ENCODE measurements at regions not wholly inside any gene's neighbourhood (a gene's known extent, or its start where the extent isn't known, plus 50 kb on each side); places are given as distances from the start of the nearest gene placed in this dataset.
"Not testable (repeated sequence)": the region's sequence is repeated elsewhere in the genome, so short reads cannot be mapped to it uniquely, and the experiment has no call there.

- no peak for DNase-seq
Measured at GRCh38 chr7:45413419-45413818, 160.7 kb upstream of the ADCY1 start.

GRCh38 chr7:45414226-45414625, 159.9 kb upstream of the ADCY1 start:
- no peak for DNase-seq

GRCh38 chr7:45415265-45415664, 158.9 kb upstream of the ADCY1 start:
- DNase-seq, result no peak

GRCh38 chr7:45416846-45417245, 157.3 kb upstream of the ADCY1 start:
- DNase-seq, result no peak

DNA sequence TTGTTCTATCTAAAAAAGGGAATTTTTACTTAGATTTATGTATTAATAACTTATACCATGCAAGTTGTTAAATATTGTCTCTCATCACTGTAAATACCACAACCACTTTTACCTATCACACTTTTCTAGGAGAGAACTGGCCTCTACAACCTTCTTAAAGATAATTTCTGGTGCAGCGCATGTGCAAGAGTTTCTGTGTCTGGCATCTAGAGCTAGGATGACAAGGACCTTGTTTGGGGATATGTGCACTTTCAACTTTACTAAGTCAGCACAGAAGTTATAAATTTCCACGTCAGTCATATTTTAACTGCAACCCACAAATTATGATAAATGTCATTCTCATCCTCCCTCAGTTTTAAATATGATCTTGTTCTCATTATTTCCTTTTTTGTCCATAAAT, 156.9 kb upstream of the ADCY1 start:
- DNase-seq, result no peak

- DNase-seq, result no peak
Measured at GRCh38 chr7:45417735-45418134, 156.4 kb upstream of the ADCY1 start.

DNA sequence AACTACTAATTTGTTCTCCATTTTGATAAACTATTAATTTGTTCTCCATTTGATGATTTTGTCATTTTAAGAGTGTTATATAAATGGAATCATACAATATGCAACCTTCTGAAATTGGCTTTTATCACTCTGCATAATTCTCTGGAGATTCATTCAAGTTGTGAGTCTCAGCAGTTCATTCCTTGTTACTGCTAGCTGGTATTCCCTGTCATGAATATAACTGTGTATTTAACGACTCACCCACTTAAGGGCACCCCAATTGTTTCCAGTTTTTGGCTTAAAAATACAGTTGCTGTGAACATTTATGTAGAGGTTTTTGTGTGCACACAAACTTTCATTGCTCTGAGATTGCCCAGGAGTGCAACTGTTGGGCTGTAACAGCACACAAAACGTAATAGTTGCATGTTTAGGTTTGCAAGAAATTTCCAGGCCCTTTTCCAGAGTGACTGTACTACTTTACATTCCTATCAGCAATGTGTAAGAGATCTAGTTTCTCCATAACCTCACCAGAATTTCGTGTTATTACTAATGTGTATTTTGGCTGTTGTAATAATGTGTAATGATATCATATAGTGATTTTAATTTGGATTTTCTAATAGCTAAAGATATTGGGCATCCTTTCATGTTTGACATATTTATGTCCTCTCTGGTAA, 153.2 kb upstream of the ADCY1 start:
- DNase-seq, result no peak

GRCh38 chr7:45421806-45422205, 152.4 kb upstream of the ADCY1 start:
- DNase-seq, result no peak

GRCh38 chr7:45430397-45430796, 143.8 kb upstream of the ADCY1 start:
- no peak for DNase-seq

GRCh38 chr7:45434167-45434784, 139.9 kb upstream of the ADCY1 start:
- DNase-seq, result no peak

GRCh38 chr7:45435131-45435530, 139.0 kb upstream of the ADCY1 start:
- no peak for DNase-seq

- no peak for DNase-seq
Measured at GRCh38 chr7:45435846-45436245, 138.3 kb upstream of the ADCY1 start.

DNA sequence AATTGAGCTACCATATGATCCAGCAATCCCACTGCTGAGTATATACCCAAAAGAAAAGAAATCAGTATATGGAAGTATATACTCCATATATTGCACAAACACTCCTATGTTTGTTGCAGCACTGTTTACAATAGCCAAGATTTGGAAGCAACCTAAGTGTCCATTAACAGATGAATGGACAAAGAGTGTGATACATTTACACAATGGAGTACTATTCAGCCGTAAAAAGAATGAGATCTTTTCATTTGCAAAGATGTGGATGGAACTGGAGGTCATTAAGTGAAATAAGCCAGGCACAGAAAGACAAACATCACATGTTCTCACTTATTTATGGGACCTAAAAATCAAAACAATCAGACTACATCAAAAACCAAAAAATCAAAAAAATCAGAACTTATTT, 133.4 kb upstream of the ADCY1 start:
- not testable (repeated sequence) for DNase-seq

DNA sequence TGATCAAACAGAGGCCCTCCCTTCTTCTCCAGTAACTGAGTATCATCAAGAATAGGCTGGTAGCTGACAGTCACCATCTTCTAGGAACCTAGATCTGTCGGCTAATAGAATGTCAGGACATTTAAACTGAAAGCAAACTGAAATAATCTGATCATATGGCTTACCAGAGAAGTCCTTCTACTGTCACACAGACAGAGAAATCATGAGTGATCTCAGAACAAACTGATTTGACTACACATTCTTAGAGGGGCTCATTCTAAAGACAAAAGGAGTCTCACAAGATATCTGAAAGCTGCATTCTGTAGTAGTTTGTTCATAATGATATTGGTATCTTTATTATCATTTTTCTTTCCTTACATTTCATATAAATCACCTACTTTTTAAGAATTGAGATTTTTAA, 130.9 kb upstream of the ADCY1 start:
- no peak for DNase-seq

DNA sequence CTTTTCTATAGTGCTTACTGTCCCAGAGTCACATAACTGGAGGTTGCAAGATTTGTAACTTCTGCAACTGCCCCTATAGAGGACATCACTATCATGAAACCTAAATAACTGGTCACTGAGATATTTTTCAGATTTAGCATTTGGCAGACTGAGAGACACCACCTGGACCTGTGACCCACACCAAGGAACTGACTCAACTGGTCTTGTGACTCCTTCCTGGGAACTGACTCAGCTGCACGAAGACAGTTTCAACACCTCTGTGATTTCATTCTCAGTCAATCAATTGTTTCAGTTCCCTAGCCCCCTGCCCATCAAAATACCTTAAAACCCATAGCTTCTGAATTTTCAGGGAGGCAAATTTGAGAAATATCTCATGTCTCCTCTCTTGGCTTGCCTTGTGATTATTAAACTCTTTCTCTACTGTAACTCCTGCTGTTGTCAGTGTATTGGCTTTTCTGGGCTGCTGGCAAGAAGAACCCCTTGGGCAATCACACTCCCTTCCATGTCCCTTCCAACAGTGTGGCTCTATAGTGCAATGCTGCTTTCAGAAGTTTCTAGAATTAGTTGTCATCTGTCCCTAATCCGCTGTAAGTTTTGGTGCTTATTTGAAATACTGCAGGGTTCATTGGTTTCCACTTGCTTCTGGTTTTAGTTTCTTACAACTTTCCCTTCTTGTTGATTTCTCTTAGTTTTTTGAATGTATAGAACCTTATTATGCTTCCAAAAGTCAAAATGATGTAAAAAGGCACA, 127.8 kb upstream of the ADCY1 start:
- no peak for DNase-seq

GRCh38 chr7:45447296-45447695, 126.9 kb upstream of the ADCY1 start:
- DNase-seq, result no peak

GRCh38 chr7:45450571-45451204, 123.5 kb upstream of the ADCY1 start:
- DNase-seq, result no peak

- no peak for DNase-seq
Measured at GRCh38 chr7:45451342-45452035, 122.7 kb upstream of the ADCY1 start.

GRCh38 chr7:45454771-45455170, 119.4 kb upstream of the ADCY1 start:
- no peak for DNase-seq

GRCh38 chr7:45455662-45456061, 118.5 kb upstream of the ADCY1 start:
- DNase-seq, result no peak

GRCh38 chr7:45456105-45456504, 118.1 kb upstream of the ADCY1 start:
- DNase-seq, result no peak

- no peak for DNase-seq
Measured at GRCh38 chr7:45456747-45457524, 117.2 kb upstream of the ADCY1 start.

Data from hematopoietic multipotent progenitor cell treated with erythropoietin and hydrocortisone succinate and interleukin-3 and kit ligand, for 6 days (in vitro differentiated cells).